ENCODE measurements at regions not wholly inside any gene's neighbourhood (a gene's known extent, or its start where the extent isn't known, plus 50 kb on each side); places are given as distances from the start of the nearest gene placed in this dataset.

DNA sequence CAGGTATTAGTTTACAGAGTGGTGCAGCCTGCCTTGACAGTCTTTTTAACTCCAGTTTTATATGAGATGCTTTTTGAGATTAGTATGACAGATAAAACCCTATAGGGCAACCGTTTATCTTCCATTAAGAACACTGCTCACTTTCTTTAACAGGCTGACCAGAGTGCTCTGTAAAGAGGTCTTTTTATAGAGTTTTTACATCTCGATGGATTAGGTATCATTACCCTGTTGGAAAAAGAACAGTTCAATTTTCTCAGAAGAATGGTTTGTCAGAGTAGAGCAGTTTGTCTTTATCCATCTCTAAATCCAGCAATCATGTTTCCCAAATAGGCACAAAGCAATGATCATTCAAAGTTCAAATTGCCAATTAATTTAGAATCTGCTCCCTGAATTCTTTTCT lies 395.2 kb upstream of the ARGLU1 start:
- TF ChIP-seq, protein P1, sequence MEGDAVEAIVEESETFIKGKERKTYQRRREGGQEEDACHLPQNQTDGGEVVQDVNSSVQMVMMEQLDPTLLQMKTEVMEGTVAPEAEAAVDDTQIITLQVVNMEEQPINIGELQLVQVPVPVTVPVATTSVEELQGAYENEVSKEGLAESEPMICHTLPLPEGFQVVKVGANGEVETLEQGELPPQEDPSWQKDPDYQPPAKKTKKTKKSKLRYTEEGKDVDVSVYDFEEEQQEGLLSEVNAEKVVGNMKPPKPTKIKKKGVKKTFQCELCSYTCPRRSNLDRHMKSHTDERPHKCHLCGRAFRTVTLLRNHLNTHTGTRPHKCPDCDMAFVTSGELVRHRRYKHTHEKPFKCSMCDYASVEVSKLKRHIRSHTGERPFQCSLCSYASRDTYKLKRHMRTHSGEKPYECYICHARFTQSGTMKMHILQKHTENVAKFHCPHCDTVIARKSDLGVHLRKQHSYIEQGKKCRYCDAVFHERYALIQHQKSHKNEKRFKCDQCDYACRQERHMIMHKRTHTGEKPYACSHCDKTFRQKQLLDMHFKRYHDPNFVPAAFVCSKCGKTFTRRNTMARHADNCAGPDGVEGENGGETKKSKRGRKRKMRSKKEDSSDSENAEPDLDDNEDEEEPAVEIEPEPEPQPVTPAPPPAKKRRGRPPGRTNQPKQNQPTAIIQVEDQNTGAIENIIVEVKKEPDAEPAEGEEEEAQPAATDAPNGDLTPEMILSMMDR (conservative IDR thresholded peaks at IDR 0.05) = no peak
- TF ChIP-seq ZFX (IDR thresholded peaks at IDR 0.05) = no peak

All from C4-2B (cell line).